CD14-positive monocyte (primary cell): ENCODE measurements at regions not wholly inside any gene's neighbourhood (a gene's known extent, or its start where the extent isn't known, plus 50 kb on each side); places are given as distances from the start of the nearest gene placed in this dataset.

Experiments used
- DNase-seq, 3 donors: peaks; one replicate each; pipeline ENCODE4 v3.0.0-alpha.2; 2011 to 2022
- H2AFZ ChIP-seq: 2 replicates; pipeline ENCODE4 v1.6.0; 2012; ENCODE audit warnings: mild to moderate bottlenecking, low read depth, low read length, inconsistent platforms; ENCODE audit not compliant: insufficient read depth, poor library complexity, severe bottlenecking
- H3K27ac ChIP-seq, 2 donors: 1 replicate in 1 of 2; 2 replicates in 1 of 2; pipeline ENCODE4 v1.5.1; 2012 to 2013; ENCODE audit warnings: low read length in 2 of 2, control low read depth in 1 of 2, inconsistent platforms in 1 of 2, low read depth in 1 of 2, mild to moderate bottlenecking in 1 of 2
- H3K27me3 ChIP-seq, 2 donors: one replicate each; pipeline versions ENCODE4 v1.6.0 to v1.6.1; 2011 to 2013; ENCODE audit warnings: low read length in 2 of 2; ENCODE audit not compliant: control insufficient read depth in 2 of 2, insufficient read depth in 2 of 2
- H3K36me3 ChIP-seq, 2 donors: replicated peaks in 1 of 2; 1 replicate in 1 of 2; 2 replicates in 1 of 2; pipeline versions ENCODE4 v1.5.1 to v1.6.1; 2012 to 2013; ENCODE audit warnings: low read length in 2 of 2, control low read depth in 1 of 2, inconsistent platforms in 1 of 2, mild to moderate bottlenecking in 1 of 2; ENCODE audit not compliant: insufficient read depth in 2 of 2, control insufficient read depth in 1 of 2
- H3K4me1 ChIP-seq, 2 donors: 1 replicate in 1 of 2; 2 replicates in 1 of 2; pipeline versions ENCODE4 v1.5.1 to v1.6.1; 2012 to 2013; ENCODE audit warnings: low read length in 2 of 2, control low read depth in 1 of 2, inconsistent platforms in 1 of 2, mild to moderate bottlenecking in 1 of 2, moderate library complexity in 1 of 2; ENCODE audit not compliant: insufficient read depth in 2 of 2, control insufficient read depth in 1 of 2
- H3K4me2 ChIP-seq: replicated peaks from 2 replicates; pipeline ENCODE3; 2012; ENCODE audit warnings: low read length, moderate library complexity, mild to moderate bottlenecking; ENCODE audit not compliant: poor library complexity, severe bottlenecking; ENCODE audit errors: extremely low read depth
- H3K4me3 ChIP-seq, 3 experiments: fragments of 200-600 bp in 1 of 3; sonication (generic) in 1 of 3; replicated peaks in 1 of 3; 1 replicate in 2 of 3; 2 replicates in 1 of 3; pipeline ENCODE4 v1.5.1; 2011 to 2013; ENCODE audit warnings: low read length in 3 of 3, mild to moderate bottlenecking in 3 of 3, control low read depth in 2 of 3, low read depth in 2 of 3, inconsistent platforms in 1 of 3, moderate library complexity in 1 of 3
- H3K79me2 ChIP-seq: 2 replicates; pipeline ENCODE4 v1.6.0; 2012; ENCODE audit warnings: mild to moderate bottlenecking, control low read depth, inconsistent platforms, low read length, moderate library complexity; ENCODE audit not compliant: insufficient read depth
- H3K9ac ChIP-seq: 2 replicates; pipeline ENCODE4 v1.6.0; 2017; ENCODE audit warnings: low read length, mild to moderate bottlenecking; ENCODE audit not compliant: insufficient read depth, poor library complexity, severe bottlenecking
- H3K9me3 ChIP-seq, 2 donors: replicated peaks in 1 of 2; 1 replicate in 1 of 2; 2 replicates in 1 of 2; pipeline versions ENCODE4 v1.5.1 to v1.6.1; 2012 to 2013; ENCODE audit warnings: low read length in 2 of 2, control low read depth in 1 of 2; ENCODE audit not compliant: control insufficient read depth in 1 of 2, insufficient read depth in 1 of 2
- H4K20me1 ChIP-seq: 2 replicates; pipeline ENCODE4 v1.6.0; 2012; ENCODE audit warnings: mild to moderate bottlenecking, low read length, control low read depth, moderate library complexity; ENCODE audit not compliant: insufficient read depth
- H3K27ac Mint-ChIP-seq, 7 donors: one replicate each; pipeline ENCODE4 v1.8.0; 2020; ENCODE audit warnings: mild to moderate bottlenecking in 7 of 7, mixed read lengths in 7 of 7, moderate library complexity in 6 of 7, inconsistent platforms in 2 of 7
- H3K27me3 Mint-ChIP-seq, 3 donors: one replicate each; pipeline ENCODE4 v1.8.0; 2021 to 2022; ENCODE audit warnings: low read depth in 3 of 3, mild to moderate bottlenecking in 3 of 3, mixed read lengths in 3 of 3, moderate library complexity in 3 of 3, inconsistent platforms in 1 of 3
- H3K36me3 Mint-ChIP-seq, 2 donors: one replicate each; pipeline ENCODE4 v1.8.0; 2020; ENCODE audit warnings: mixed read lengths in 2 of 2, inconsistent platforms in 1 of 2, mild to moderate bottlenecking in 1 of 2
- H3K4me1 Mint-ChIP-seq: one replicate; pipeline ENCODE4 v1.8.0; 2020; ENCODE audit warnings: mild to moderate bottlenecking, mixed read lengths
- H3K4me3 Mint-ChIP-seq, 2 donors: one replicate each; pipeline ENCODE4 v1.8.0; 2020; ENCODE audit warnings: mild to moderate bottlenecking in 2 of 2, mixed read lengths in 2 of 2, moderate library complexity in 1 of 2
- H3K9me3 Mint-ChIP-seq, 7 donors: one replicate each; pipeline ENCODE4 v1.8.0; 2020 to 2022; ENCODE audit warnings: mixed read lengths in 7 of 7, mild to moderate bottlenecking in 6 of 7, moderate library complexity in 6 of 7, inconsistent platforms in 2 of 7
- CTCF ChIP-seq: fragments of 200-600 bp; IDR thresholded peaks from one replicate; pipeline ENCODE4 v1.8.0; 2022; ENCODE audit warnings: antibody characterized with exemption, mild to moderate bottlenecking
- WGBS: methylation state at CpG from one replicate; pipeline ENCODE4 v1.1.5; 2013; ENCODE audit warnings: missing lambda C conversion rate; ENCODE audit not compliant: insufficient coverage; 5-methylcytosine and 5-hydroxymethylcytosine counted together
- intact Hi-C, 2 donors: fragments of 100-400 bp; cut with micrococcal nuclease; formaldehyde crosslinking; loops; one replicate each; pipeline versions ENCODE4 v1.15.0 to v1.15.1; 2023

- Mint-ChIP-seq H3K36me3 (no peaks in the 10 kb centered on the region), H3K27ac (no peak overlapping the region), H3K4me1 (peaks cover 13% of the 10 kb centered on the region), H3K4me3 (no peak overlapping the region), H3K27me3 (peaks cover 0 to 6% (median 3%) of the 10 kb centered on the region in 3 donors), H3K9me3 (peaks cover 0 to 4% (median 0%) of the 10 kb centered on the region in 7 donors)
- Histone ChIP-seq H3K4me2 (no peak overlapping the region), H3K27ac (no peak overlapping the region), H3K79me2 (no peaks in the 10 kb centered on the region), H3K36me3 (no peaks in the 10 kb centered on the region), H3K4me3 (no peak overlapping the region), H3K9me3 (no peaks in the 10 kb centered on the region), H2AFZ (no peak overlapping the region), H3K9ac (no peak overlapping the region), H3K4me1 (peaks cover 10 to 11% of the 10 kb centered on the region in 2 donors), H4K20me1 (no peaks in the 10 kb centered on the region), H3K27me3 (no peaks in the 10 kb centered on the region)
- 92% methylated on average over 6 of the region's 11 CpGs for WGBS
- no peak for TF ChIP-seq CTCF
- no peak for DNase-seq
- intact Hi-C loops: no loop called here
Measured at GRCh38 chr5:17411436-17412402, 86.3 kb upstream of the TAF11L2 start.

GRCh38 chr5:17412760-17413671 is 85.0 kb upstream of the TAF11L2 start:
- peak overlapping the region in 4 of 7 donors; percentile 26 to 57 (median 45) for H3K27ac Mint-ChIP-seq
- peak overlapping the region; percentile 51 for H2AFZ ChIP-seq

More at GRCh38 chr5:17412760-17413671, 85.0 kb upstream of the TAF11L2 start:
- Histone ChIP-seq H3K36me3 (no peaks in the 10 kb centered on the region), H3K4me1 (peaks cover 10 to 11% of the 10 kb centered on the region in 2 donors), H3K9me3 (no peaks in the 10 kb centered on the region), H3K9ac (no peak overlapping the region), H3K4me2 (peak overlapping the region; percentile 27), H3K4me3 (no peak overlapping the region), H3K27ac (peak overlapping the region in 1 of 2 donors; percentile 23), H4K20me1 (no peaks in the 10 kb centered on the region), H3K79me2 (no peaks in the 10 kb centered on the region), H3K27me3 (no peaks in the 10 kb centered on the region)
- Mint-ChIP-seq H3K4me1 (peaks cover 13% of the 10 kb centered on the region), H3K4me3 (peak overlapping the region in 1 of 2 donors; percentile 35), H3K27me3 (peaks cover 0 to 6% (median 3%) of the 10 kb centered on the region in 3 donors), H3K36me3 (no peaks in the 10 kb centered on the region), H3K9me3 (peaks cover 0 to 4% (median 0%) of the 10 kb centered on the region in 7 donors)
- intact Hi-C loops: no loop called here
- WGBS: 72% methylated on average over 5 of the region's 9 CpGs
- DNase-seq: peak; percentile 75 to 90 (median 80)
- peak; percentile 7 for TF ChIP-seq CTCF
